Trophoblast cell (in vitro differentiated cells and primary cell): ENCODE measurements at regions not wholly inside any gene's neighbourhood (a gene's known extent, or its start where the extent isn't known, plus 50 kb on each side); places are given as distances from the start of the nearest gene placed in this dataset.

Experiments used
- DNase-seq, 2 donors: peaks; one replicate each; pipeline ENCODE4 v3.0.0-alpha.2; 2016
- H2AFZ ChIP-seq: 2 replicates; pipeline ENCODE4 v1.6.1; 2013; ENCODE audit warnings: low read length, moderate library complexity, mild to moderate bottlenecking; ENCODE audit not compliant: insufficient read depth, poor library complexity
- H2AK5ac ChIP-seq: 2 replicates; pipeline ENCODE4 v1.6.1; 2013; ENCODE audit warnings: mild to moderate bottlenecking, low read length
- H2BK120ac ChIP-seq: 2 replicates; pipeline ENCODE4 v1.6.1; 2013; ENCODE audit warnings: low read length, mild to moderate bottlenecking, moderate library complexity; ENCODE audit not compliant: insufficient read depth, poor library complexity
- H2BK12ac ChIP-seq: 2 replicates; pipeline ENCODE4 v1.6.1; 2013; ENCODE audit warnings: mild to moderate bottlenecking, low read length, moderate library complexity
- H2BK5ac ChIP-seq: 2 replicates; pipeline ENCODE4 v1.6.1; 2013; ENCODE audit warnings: low read length, low read depth, moderate library complexity, mild to moderate bottlenecking; ENCODE audit not compliant: poor library complexity
- H3K14ac ChIP-seq: 2 replicates; pipeline ENCODE4 v1.6.1; 2013; ENCODE audit warnings: mild to moderate bottlenecking, low read length
- H3K18ac ChIP-seq: 2 replicates; pipeline ENCODE4 v1.6.1; 2013; ENCODE audit warnings: mild to moderate bottlenecking, low read length
- H3K23ac ChIP-seq: 2 replicates; pipeline ENCODE4 v1.6.1; 2013; ENCODE audit warnings: low read length
- H3K27ac ChIP-seq: 2 replicates; pipeline ENCODE4 v1.5.1; 2013; ENCODE audit warnings: low read depth, mild to moderate bottlenecking, inconsistent platforms, low read length, moderate library complexity
- H3K27me3 ChIP-seq: 2 replicates; pipeline ENCODE4 v1.6.1; 2013; ENCODE audit warnings: inconsistent platforms, mild to moderate bottlenecking, low read length, moderate library complexity; ENCODE audit not compliant: insufficient read depth
- H3K36me3 ChIP-seq, 2 experiments: 1 replicate in 1 of 2; 2 replicates in 1 of 2; pipeline ENCODE4 v1.6.1; 2013; ENCODE audit warnings: low read length in 2 of 2, mild to moderate bottlenecking in 2 of 2, moderate library complexity in 1 of 2; ENCODE audit not compliant: insufficient read depth in 2 of 2, control insufficient read depth in 1 of 2
- H3K4ac ChIP-seq: 2 replicates; pipeline ENCODE4 v1.6.1; 2013; ENCODE audit warnings: low read depth, mild to moderate bottlenecking, low read length, moderate library complexity
- H3K4me1 ChIP-seq, 2 experiments: 1 replicate in 1 of 2; 2 replicates in 1 of 2; pipeline ENCODE4 v1.6.1; 2013; ENCODE audit warnings: low read length in 2 of 2, mild to moderate bottlenecking in 2 of 2, moderate library complexity in 1 of 2; ENCODE audit not compliant: insufficient read depth in 2 of 2, control insufficient read depth in 1 of 2
- H3K4me2 ChIP-seq: 2 replicates; pipeline ENCODE4 v1.6.1; 2013; ENCODE audit warnings: inconsistent platforms, mild to moderate bottlenecking, low read length, moderate library complexity
- H3K4me3 ChIP-seq: 2 replicates; pipeline ENCODE4 v1.5.1; 2013; ENCODE audit warnings: mild to moderate bottlenecking, low read depth, low read length, inconsistent platforms
- H3K79me1 ChIP-seq: one replicate; pipeline ENCODE4 v1.6.1; 2013; ENCODE audit warnings: low read length
- H3K79me2 ChIP-seq: 2 replicates; pipeline ENCODE4 v1.6.1; 2013; ENCODE audit warnings: low read length, mild to moderate bottlenecking; ENCODE audit not compliant: control insufficient read depth, insufficient read depth, poor library complexity
- H3K9ac ChIP-seq: 2 replicates; pipeline ENCODE4 v1.6.1; 2013; ENCODE audit warnings: mild to moderate bottlenecking, low read length
- H3K9me3 ChIP-seq: 2 replicates; pipeline ENCODE4 v1.6.1; 2013; ENCODE audit warnings: low read depth, mild to moderate bottlenecking, control low read depth, inconsistent platforms, low read length; ENCODE audit not compliant: insufficient read depth
- H4K12ac ChIP-seq: 2 replicates; pipeline ENCODE4 v1.6.1; 2013; ENCODE audit warnings: low read depth, mild to moderate bottlenecking, low read length, moderate library complexity
- H4K8ac ChIP-seq: 2 replicates; pipeline ENCODE4 v1.6.1; 2013; ENCODE audit warnings: low read depth, mild to moderate bottlenecking, low read length, moderate library complexity
- H4K91ac ChIP-seq: one replicate; pipeline ENCODE4 v1.6.1; 2013; ENCODE audit warnings: low read depth, mild to moderate bottlenecking, low read length, moderate library complexity
- WGBS: extraction: QIAGEN DNeasy Blood & Tissue Kit; methylation state at CpG from one replicate; pipeline ENCODE4 v1.1.7; 2013; ENCODE audit warnings: missing lambda C conversion rate; ENCODE audit not compliant: insufficient read length, insufficient coverage; ENCODE audit errors: extremely low coverage; 5-methylcytosine and 5-hydroxymethylcytosine counted together

- Histone ChIP-seq H3K9me3 (no peaks in the 10 kb centered on the region), H3K9ac (no peak overlapping the region), H3K4me1 (no peaks in the 10 kb centered on the region), H3K18ac (no peak overlapping the region), H4K12ac (no peak overlapping the region), H3K4ac (no peak overlapping the region), H3K27me3 (no peaks in the 10 kb centered on the region), H3K14ac (no peak overlapping the region), H2AFZ (no peak overlapping the region), H3K79me1 (no peaks in the 10 kb centered on the region), H2BK120ac (no peak overlapping the region), H2BK12ac (no peak overlapping the region), H3K4me2 (no peak overlapping the region), H3K27ac (no peak overlapping the region), H2AK5ac (no peak overlapping the region), H2BK5ac (no peak overlapping the region), H4K91ac (no peak overlapping the region), H3K79me2 (no peaks in the 10 kb centered on the region), H3K23ac (no peak overlapping the region), H3K36me3 (no peaks in the 10 kb centered on the region), H4K8ac (no peak overlapping the region), H3K4me3 (no peak overlapping the region)
- DNase-seq, result no peak
- no CpG with 5 or more reads among the region's 2 CpGs for WGBS
These were observed 53.9 kb upstream of the RCE1 start for GRCh38 chr11:66789097-66789890.

GRCh38 chr11:66787934-66788758 lies 55.1 kb upstream of the RCE1 start:
- no peak overlapping the region for H3K4me3 ChIP-seq
- H3K4me1 ChIP-seq, result peaks cover 0 to under 1% of the 10 kb centered on the region in 2 experiments
- H3K79me2 ChIP-seq, result no peaks in the 10 kb centered on the region
- no peak overlapping the region for H3K27ac ChIP-seq
- no peak overlapping the region for H2BK12ac ChIP-seq
- no peak overlapping the region for H2BK120ac ChIP-seq
- no peak overlapping the region for H3K9ac ChIP-seq
- no peak overlapping the region for H3K23ac ChIP-seq
- H4K12ac ChIP-seq, result no peak overlapping the region
- no peak overlapping the region for H4K8ac ChIP-seq
- no CpG with 5 or more reads among the region's 3 CpGs for WGBS
- H3K27me3 ChIP-seq, result no peaks in the 10 kb centered on the region
- H3K18ac ChIP-seq, result no peak overlapping the region
- H4K91ac ChIP-seq, result no peak overlapping the region
- H3K4me2 ChIP-seq, result no peak overlapping the region
- H2AK5ac ChIP-seq, result no peak overlapping the region
- H3K36me3 ChIP-seq, result no peaks in the 10 kb centered on the region
- H3K79me1 ChIP-seq, result no peaks in the 10 kb centered on the region
- H3K4ac ChIP-seq, result no peak overlapping the region
- H3K14ac ChIP-seq, result no peak overlapping the region
- DNase-seq, result no peak
- no peak overlapping the region for H2AFZ ChIP-seq
- H3K9me3 ChIP-seq, result no peaks in the 10 kb centered on the region
- no peak overlapping the region for H2BK5ac ChIP-seq

GRCh38 chr11:66784575-66784974 lies 55.6 kb upstream of the SPTBN2 start:
- no peak overlapping the region for H2BK12ac ChIP-seq
- no CpG with 5 or more reads among the region's 1 CpG for WGBS
- H3K27me3 ChIP-seq, result no peaks in the 10 kb centered on the region
- no peaks in the 10 kb centered on the region for H3K9me3 ChIP-seq
- H3K36me3 ChIP-seq, result no peaks in the 10 kb centered on the region
- H3K9ac ChIP-seq, result no peak overlapping the region
- no peak overlapping the region for H2BK5ac ChIP-seq
- H4K8ac ChIP-seq, result no peak overlapping the region
- no peak overlapping the region for H3K4me3 ChIP-seq
- H3K4ac ChIP-seq, result no peak overlapping the region
- H3K14ac ChIP-seq, result no peak overlapping the region
- no peak overlapping the region for H3K23ac ChIP-seq
- no peak overlapping the region for H3K27ac ChIP-seq
- peaks cover 4 to 8% of the 10 kb centered on the region in 2 experiments for H3K4me1 ChIP-seq
- no peak overlapping the region for H2AFZ ChIP-seq
- no peak overlapping the region for H4K91ac ChIP-seq
- H3K18ac ChIP-seq, result no peak overlapping the region
- no peak overlapping the region for H2AK5ac ChIP-seq
- no peak overlapping the region for H3K4me2 ChIP-seq
- no peak for DNase-seq
- no peaks in the 10 kb centered on the region for H3K79me2 ChIP-seq
- H3K79me1 ChIP-seq, result no peaks in the 10 kb centered on the region
- H2BK120ac ChIP-seq, result no peak overlapping the region
- no peak overlapping the region for H4K12ac ChIP-seq

- DNase-seq, result peak in 1 of 2 donors; percentile 63
- peaks cover 4 to 8% of the 10 kb centered on the region in 2 experiments for H3K4me1 ChIP-seq
- H3K9ac ChIP-seq, result no peak overlapping the region
- no peaks in the 10 kb centered on the region for H3K79me2 ChIP-seq
- H2BK12ac ChIP-seq, result no peak overlapping the region
- H3K27ac ChIP-seq, result no peak overlapping the region
- no peak overlapping the region for H3K14ac ChIP-seq
- no peak overlapping the region for H2BK120ac ChIP-seq
- H4K91ac ChIP-seq, result no peak overlapping the region
- H3K79me1 ChIP-seq, result no peaks in the 10 kb centered on the region
- no peak overlapping the region for H3K4ac ChIP-seq
- H4K12ac ChIP-seq, result no peak overlapping the region
- H2AFZ ChIP-seq, result no peak overlapping the region
- H3K4me2 ChIP-seq, result no peak overlapping the region
- WGBS, result no CpG with 5 or more reads among the region's 1 CpG
- no peaks in the 10 kb centered on the region for H3K27me3 ChIP-seq
- no peak overlapping the region for H3K23ac ChIP-seq
- H3K9me3 ChIP-seq, result no peaks in the 10 kb centered on the region
- no peak overlapping the region for H2AK5ac ChIP-seq
- no peak overlapping the region for H2BK5ac ChIP-seq
- no peaks in the 10 kb centered on the region for H3K36me3 ChIP-seq
- H4K8ac ChIP-seq, result no peak overlapping the region
- H3K4me3 ChIP-seq, result no peak overlapping the region
- no peak overlapping the region for H3K18ac ChIP-seq
These were observed 53.7 kb upstream of the SPTBN2 start for GRCh38 chr11:66782726-66783125.
